Mucosa of gallbladder (tissue), 1 donor: ENCODE measurements at regions not wholly inside any gene's neighbourhood (a gene's known extent, or its start where the extent isn't known, plus 50 kb on each side); places are given as distances from the start of the nearest gene placed in this dataset.
"Not testable (repeated sequence)": the region's sequence is repeated elsewhere in the genome, so short reads cannot be mapped to it uniquely, and the experiment has no call there.

Experiments used
- DNase-seq: peaks from one replicate; pipeline ENCODE4 v3.0.0-alpha.2; 2020; ENCODE audit warnings: low spot score
- donor health status: DM: no; HTN: no; CAD: no.

DNA sequence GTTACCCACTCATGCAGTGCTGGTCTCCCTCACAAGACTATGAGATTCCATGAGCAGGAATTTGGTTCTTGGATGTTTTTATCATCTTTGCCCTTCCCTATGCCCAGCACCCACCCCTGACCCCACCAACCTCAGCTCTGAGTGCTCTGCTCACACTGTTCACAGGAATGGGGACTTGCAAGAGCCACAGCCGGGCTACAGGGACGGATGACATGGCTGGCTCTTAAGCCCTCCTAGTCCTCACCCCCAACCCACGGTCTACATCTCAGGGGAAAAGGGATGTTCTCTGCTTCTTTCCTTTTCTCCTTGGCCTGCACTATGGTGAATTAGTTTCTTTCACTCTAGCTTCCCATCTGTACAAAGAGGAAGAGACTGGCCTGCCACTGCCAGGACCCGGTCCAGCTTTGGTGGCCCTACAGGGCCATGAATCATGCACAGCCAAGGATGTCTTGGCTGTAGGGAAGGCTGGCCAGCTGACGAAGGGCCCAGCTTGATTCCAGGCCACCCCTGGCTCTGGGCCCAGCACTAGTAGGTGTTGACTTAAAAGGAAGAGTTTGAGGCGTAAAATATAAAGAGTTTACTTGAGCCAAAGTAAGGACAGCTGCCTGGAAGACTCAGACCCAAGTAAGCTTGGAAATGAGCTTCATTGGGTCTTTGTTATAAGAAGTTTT lies 79.7 kb upstream of the MTLN start:
- DNase-seq = not testable (repeated sequence)

DNA sequence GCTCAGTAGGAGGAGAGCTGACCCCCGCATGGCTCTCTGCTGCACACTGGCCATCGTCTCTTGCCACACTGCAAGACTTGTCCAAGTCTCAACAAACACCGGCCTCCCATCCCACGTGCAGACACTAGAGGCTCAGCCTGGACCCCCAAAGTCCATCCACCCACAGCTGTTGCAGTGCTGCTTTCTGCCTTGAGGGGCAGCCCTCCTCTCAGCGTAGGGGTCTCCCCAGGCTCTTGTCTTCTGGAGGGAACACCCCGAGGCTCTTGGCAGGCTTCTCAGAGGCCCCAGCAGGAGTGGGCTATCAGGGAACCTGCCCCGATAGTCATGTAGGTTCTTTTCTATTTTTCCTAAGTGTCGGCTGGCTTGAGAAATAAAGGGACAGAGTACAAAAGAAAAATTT lies 75.5 kb upstream of the MTLN start:
- not testable (repeated sequence) for DNase-seq

DNA sequence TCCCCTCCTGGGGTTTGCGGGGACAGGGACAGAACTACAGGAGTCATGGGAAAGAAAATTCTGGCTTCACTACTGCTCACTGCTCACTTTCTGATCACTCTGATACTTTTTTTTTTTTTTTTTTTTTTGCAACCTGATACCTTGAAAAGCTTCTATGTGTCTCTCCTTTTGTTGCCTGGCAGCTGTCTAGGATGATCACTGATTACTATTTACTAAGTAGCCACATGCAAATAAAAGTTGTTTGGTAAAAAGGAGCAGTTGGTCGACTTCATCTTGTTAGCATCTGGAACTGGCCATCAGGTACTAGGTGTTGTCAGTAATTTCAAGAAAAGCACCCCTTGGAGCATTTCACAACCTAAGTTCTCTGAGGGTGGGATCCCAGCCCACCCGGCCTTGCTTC lies 74.9 kb upstream of the MTLN start:
- DNase-seq = not testable (repeated sequence)

DNA sequence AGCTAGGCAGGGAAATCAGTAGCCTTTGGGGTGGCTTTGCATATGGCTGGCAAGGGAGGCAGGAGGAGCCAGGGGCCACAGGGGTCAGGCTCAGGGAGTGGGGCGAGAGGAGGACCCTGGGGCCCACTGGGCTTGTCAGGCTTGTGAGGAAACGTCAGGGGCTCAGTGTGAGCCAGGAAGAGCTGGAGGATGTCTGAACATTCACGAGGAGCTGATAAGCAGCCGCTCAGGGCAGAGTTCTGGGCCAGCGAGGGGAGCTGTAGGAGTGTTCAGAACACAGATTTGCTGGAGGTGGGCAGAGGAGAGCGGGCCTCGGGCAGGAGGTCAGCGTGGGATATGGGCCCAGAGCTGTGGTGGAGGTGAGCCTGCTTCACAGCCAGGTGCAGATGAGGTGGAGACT lies 72.7 kb upstream of the MTLN start:
- DNase-seq = not testable (repeated sequence)

DNA sequence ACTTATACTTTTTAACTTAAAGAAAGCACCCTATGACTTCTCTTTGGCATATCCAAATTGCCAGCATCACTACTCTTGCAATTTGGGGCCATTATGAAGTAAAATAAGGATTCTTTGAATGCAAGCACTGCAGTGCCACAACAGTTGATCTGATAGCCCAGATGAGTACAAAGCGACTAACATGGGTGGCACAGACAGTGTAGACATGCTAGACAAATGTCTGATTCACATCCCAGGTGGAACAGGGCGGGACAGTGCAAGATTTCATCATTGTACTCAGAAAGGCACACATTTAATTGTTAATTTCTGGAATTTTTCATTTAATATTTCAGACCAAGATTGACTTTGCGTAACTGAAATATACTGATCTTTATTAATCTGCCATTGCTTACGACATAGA lies 68.5 kb upstream of the MTLN start:
- not testable (repeated sequence) for DNase-seq

DNA sequence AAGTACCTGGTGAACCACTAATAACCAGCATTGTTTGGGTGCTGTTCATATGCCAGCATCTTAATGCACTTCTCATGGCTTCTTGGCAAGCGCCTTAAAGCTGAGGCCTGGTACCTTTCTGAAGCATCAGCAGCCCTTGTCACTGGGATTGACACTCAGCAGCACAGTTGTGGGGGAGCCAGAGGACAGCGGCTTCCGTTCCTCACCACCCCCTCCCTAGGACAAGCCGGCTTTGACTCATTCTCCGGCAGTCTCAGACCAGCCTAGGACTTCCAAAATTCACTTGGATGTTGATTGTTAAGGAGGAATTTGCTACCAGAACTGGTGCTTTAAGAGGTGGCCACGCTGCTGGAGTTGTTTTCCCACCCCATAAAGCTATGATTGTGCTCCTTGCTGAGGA lies 64.7 kb upstream of the MTLN start:
- DNase-seq = not testable (repeated sequence)

DNA sequence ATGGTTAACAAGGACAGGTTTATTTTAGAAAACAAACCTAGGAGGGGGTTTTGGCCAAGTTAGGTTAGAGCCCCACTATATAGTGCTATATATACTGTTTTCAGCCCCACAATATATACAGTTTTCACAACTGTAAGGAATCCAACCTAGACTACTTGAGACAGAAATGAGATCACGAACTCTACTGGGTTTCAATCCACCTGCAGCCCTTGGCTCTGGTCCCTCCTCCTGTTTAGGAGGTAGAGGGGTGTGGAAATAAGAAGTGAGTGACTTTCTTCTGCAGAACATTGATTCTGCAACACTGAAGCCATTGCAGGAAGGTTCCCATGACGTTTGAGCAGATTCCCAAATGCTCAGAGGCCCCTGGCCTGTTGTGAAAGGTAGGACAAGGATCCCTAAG lies 63.7 kb upstream of the MTLN start:
- DNase-seq = not testable (repeated sequence)

DNA sequence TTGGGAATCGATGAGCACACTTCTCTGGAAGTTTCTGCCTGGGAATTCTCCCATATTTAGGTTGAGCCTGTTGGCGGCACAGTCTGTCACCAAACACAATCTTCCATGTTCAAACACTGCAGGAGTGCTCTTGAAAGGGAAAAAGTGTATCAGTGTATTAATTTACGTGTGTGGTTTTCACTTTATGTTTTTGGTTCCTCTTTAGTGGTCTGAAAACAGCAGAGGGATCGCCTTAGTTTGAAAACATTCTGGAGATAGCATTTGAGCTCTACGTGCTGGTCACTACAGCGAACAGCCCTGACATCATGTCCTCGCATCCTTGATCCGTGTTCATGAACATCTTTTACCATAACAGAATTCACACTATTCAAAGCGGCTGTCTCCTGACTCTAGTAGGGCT lies 57.3 kb upstream of the MTLN start:
- not testable (repeated sequence) for DNase-seq

DNA sequence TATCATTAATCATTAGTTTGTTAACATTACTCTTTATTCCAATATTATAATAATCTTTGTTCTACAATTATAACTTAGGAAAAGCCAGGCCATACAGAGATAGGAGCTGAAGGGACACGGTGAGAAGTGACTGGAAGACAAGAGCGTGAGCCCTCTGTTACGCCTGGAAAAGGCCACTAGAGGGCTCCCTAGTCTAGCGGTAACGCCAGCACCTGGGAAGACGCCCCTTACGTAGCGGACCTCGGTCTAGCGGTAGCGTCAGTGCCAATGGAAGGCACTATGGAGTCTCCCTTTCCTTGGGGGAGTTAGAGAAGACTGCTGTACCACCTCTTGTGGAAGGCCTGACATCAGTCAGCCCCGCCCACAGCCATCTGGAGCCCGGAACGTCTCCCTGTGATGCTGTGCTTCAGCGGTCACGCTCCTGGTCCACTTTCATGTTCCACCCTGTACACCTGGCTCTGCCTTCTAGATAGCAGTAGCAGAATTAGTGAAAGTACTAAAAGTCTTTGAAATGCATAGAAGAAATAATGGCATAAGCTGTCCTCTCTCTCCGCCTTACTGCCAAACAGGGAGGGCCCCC lies 55.6 kb upstream of the MTLN start:
- DNase-seq = not testable (repeated sequence)

DNA sequence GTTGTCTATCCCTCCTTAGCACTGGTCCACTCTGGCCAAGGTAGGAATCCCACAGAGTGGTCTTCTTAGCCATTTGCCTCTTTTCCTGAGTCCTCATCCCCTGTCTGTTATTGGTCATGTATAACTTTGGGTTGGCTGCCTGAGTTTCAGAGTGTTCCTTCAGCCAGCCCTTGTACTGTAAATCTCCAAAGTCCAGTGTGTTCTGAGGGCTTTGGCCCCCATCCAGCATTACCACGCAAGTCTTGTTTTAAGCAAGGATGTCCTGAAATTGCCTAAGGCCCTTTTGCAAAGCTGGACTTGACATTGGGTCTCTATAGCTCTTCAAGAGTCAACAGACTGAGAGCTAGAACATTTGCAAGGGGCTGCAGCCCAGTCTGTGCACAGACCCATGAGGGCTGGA lies 52.5 kb upstream of the MTLN start:
- DNase-seq = not testable (repeated sequence)

DNA sequence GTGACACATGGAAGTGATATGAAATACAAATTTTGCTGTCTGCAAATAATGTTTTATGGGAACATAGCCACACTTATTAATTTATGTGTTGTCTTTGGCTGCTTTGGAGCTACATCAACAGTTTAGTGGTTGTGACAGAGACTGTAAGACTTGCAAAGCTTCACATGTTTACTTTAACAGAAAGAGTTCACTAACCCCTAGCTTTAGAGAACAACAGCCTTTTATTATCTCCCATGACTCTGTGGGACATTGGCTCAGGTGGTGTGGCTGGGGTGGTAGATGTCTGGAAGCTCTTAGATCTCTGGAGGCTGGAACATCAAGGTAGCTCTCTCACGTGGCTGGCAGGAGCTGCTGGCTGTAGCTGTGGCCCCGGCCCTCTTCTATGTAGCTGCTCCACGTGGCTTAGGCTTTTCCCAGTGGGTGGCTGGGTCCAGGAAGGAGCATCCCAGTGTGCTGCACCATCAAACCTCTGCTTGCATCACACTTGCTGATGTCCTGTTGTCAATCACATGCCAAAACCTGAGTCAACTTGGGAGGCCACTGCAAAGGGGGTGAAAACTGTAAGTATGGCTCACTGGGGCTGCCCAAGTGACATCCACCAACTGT lies 51.8 kb upstream of the MTLN start:
- not testable (repeated sequence) for DNase-seq

DNA sequence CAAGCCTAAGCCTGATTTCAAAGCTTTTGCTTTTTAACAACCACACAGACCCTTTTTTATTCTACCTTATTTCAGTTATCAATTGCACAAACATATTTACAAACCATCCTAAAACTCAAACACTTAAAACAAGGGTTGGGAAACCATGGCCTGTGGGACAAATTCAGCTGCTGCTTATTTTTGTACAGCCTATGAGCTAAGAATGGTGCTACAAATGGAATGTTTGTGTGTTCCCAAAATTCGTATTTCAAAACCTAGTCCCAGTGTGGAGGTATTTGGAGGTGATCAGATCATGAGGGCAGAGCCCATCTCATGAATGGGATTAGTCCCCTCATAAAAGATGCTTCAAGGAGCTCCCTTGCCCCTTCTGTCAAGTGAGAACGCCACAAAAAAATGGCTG lies 51.1 kb upstream of the MTLN start:
- DNase-seq = not testable (repeated sequence)
